ENCODE measurements at regions not wholly inside any gene's neighbourhood (a gene's known extent, or its start where the extent isn't known, plus 50 kb on each side); places are given as distances from the start of the nearest gene placed in this dataset.

DNA sequence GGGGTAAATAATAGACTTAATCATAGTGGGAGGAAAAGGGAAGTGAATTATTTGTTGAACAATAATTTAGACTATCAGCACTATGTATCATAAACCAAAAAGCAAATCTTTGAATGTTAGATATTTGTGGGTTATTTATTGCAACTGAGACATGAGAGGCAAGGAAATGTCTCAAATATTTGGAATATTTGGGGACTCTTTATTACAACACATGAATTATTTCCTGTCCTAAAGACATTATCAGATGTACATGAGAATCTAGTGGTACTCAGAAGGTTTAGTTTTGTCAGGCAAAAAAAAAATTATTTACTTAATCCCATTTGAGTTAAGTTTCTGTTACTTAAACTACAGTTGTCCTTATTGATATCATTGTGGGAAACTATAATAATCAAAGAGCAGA, 91.1 kb downstream of the TLR4 start:
- H3K36me3 ChIP-seq = no peaks in the 10 kb centered on the region
- H3K9me3 ChIP-seq (ENCODE audit: low read depth) = no peaks in the 10 kb centered on the region
- H3K36me3 Mint-ChIP-seq = no peaks in the 10 kb centered on the region
- H3K4me1 ChIP-seq = peaks cover 19% of the 10 kb centered on the region
- H3K9ac ChIP-seq = no peak overlapping the region
- no peaks in the 10 kb centered on the region for H4K20me1 ChIP-seq (ENCODE audit: low read depth)
- peaks cover 2% of the 10 kb centered on the region for H3K4me1 Mint-ChIP-seq
- DNase-seq (ENCODE audit: low spot score) = no peak
- H2AFZ ChIP-seq (replicated peaks) = no peak overlapping the region
- peaks cover 5% of the 10 kb centered on the region for H3F3A ChIP-seq (ENCODE audit: low read depth)
- no peak overlapping the region for H3K4me3 Mint-ChIP-seq
- no peaks in the 10 kb centered on the region for H3K27me3 Mint-ChIP-seq (ENCODE audit: insufficient read depth, low read depth)
- TF ChIP-seq EZH2phosphoT487 (IDR thresholded peaks at IDR 0.05) (no peak), EZH2 (IDR thresholded peaks at IDR 0.05) (no peak)
- TF ChIP-seq, protein P1, sequence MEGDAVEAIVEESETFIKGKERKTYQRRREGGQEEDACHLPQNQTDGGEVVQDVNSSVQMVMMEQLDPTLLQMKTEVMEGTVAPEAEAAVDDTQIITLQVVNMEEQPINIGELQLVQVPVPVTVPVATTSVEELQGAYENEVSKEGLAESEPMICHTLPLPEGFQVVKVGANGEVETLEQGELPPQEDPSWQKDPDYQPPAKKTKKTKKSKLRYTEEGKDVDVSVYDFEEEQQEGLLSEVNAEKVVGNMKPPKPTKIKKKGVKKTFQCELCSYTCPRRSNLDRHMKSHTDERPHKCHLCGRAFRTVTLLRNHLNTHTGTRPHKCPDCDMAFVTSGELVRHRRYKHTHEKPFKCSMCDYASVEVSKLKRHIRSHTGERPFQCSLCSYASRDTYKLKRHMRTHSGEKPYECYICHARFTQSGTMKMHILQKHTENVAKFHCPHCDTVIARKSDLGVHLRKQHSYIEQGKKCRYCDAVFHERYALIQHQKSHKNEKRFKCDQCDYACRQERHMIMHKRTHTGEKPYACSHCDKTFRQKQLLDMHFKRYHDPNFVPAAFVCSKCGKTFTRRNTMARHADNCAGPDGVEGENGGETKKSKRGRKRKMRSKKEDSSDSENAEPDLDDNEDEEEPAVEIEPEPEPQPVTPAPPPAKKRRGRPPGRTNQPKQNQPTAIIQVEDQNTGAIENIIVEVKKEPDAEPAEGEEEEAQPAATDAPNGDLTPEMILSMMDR (IDR thresholded peaks at IDR 0.05) = no peak
- no peaks in the 10 kb centered on the region for H3K79me2 ChIP-seq (ENCODE audit: low read depth)
- no peak overlapping the region for H3K4me2 ChIP-seq
- peaks cover 3% of the 10 kb centered on the region for H3K9me3 Mint-ChIP-seq
- H3K27ac Mint-ChIP-seq = no peak overlapping the region
- H3K27me3 ChIP-seq = no peaks in the 10 kb centered on the region
- H3K4me3 ChIP-seq = no peak overlapping the region
- no peak overlapping the region for H3K27ac ChIP-seq

- Mint-ChIP-seq H3K27ac (no peak overlapping the region), H3K4me3 (no peak overlapping the region), H3K36me3 (no peaks in the 10 kb centered on the region), H3K9me3 (no peaks in the 10 kb centered on the region), H3K27me3 (ENCODE audit: insufficient read depth, low read depth) (no peaks in the 10 kb centered on the region), H3K4me1 (peaks cover 2% of the 10 kb centered on the region)
- no peak overlapping the region for H3K4me3 ChIP-seq
- H4K20me1 ChIP-seq (ENCODE audit: low read depth) = no peaks in the 10 kb centered on the region
- H3K9ac ChIP-seq = no peak overlapping the region
- TF ChIP-seq EZH2 (IDR thresholded peaks at IDR 0.05) (no peak), EZH2phosphoT487 (IDR thresholded peaks at IDR 0.05) (no peak)
- TF ChIP-seq, protein P1 (IDR thresholded peaks at IDR 0.05) = no peak
- peaks cover 5% of the 10 kb centered on the region for H3F3A ChIP-seq (ENCODE audit: low read depth)
- no peak overlapping the region for H2AFZ ChIP-seq (replicated peaks)
- no peaks in the 10 kb centered on the region for H3K9me3 ChIP-seq (ENCODE audit: low read depth)
- no peaks in the 10 kb centered on the region for H3K27me3 ChIP-seq
- no peaks in the 10 kb centered on the region for H3K79me2 ChIP-seq (ENCODE audit: low read depth)
- peaks cover 19% of the 10 kb centered on the region for H3K4me1 ChIP-seq
- DNase-seq (ENCODE audit: low spot score) = no peak
- no peak overlapping the region for H3K27ac ChIP-seq
- H3K36me3 ChIP-seq = no peaks in the 10 kb centered on the region
- no peak overlapping the region for H3K4me2 ChIP-seq
Observed at GRCh38 chr9:117796681-117797080, 92.5 kb downstream of the TLR4 start.

GRCh38 chr9:117800389-117800788, 96.2 kb downstream of the TLR4 start:
- TF ChIP-seq, protein P1 (IDR thresholded peaks at IDR 0.05) = no peak
- TF ChIP-seq EZH2phosphoT487 (IDR thresholded peaks at IDR 0.05) (no peak), EZH2 (IDR thresholded peaks at IDR 0.05) (no peak)
- Mint-ChIP-seq H3K27me3 (ENCODE audit: insufficient read depth, low read depth) (no peaks in the 10 kb centered on the region), H3K36me3 (no peaks in the 10 kb centered on the region), H3K9me3 (no peaks in the 10 kb centered on the region), H3K4me3 (no peak overlapping the region), H3K4me1 (no peaks in the 10 kb centered on the region), H3K27ac (no peak overlapping the region)
- no peak for DNase-seq (ENCODE audit: low spot score)
- no peaks in the 10 kb centered on the region for H3K27me3 ChIP-seq
- no peak overlapping the region for H3K4me2 ChIP-seq
- no peak overlapping the region for H3K9ac ChIP-seq
- H3K79me2 ChIP-seq (ENCODE audit: low read depth) = no peaks in the 10 kb centered on the region
- H3K36me3 ChIP-seq = no peaks in the 10 kb centered on the region
- H3K4me3 ChIP-seq = no peak overlapping the region
- no peaks in the 10 kb centered on the region for H4K20me1 ChIP-seq (ENCODE audit: low read depth)
- H3K27ac ChIP-seq = no peak overlapping the region
- H3K9me3 ChIP-seq (ENCODE audit: low read depth) = no peaks in the 10 kb centered on the region
- no peaks in the 10 kb centered on the region for H3F3A ChIP-seq (ENCODE audit: low read depth)
- no peaks in the 10 kb centered on the region for H3K4me1 ChIP-seq
- no peak overlapping the region for H2AFZ ChIP-seq (replicated peaks)
